Duodenal mucosa (tissue), 2 donors: ENCODE measurements at regions not wholly inside any gene's neighbourhood (a gene's known extent, or its start where the extent isn't known, plus 50 kb on each side); places are given as distances from the start of the nearest gene placed in this dataset.
A peak's percentile ranks its signal among the peaks of the same experiment; 100 is the strongest.

ENCODE experiments used
- H3K27ac ChIP-seq: one replicate; pipeline ENCODE4 v1.7.0; 2013; ENCODE audit warnings: low read depth, low read length
- H3K27me3 ChIP-seq, 2 donors: one replicate each; pipeline ENCODE4 v1.7.0; 2013; ENCODE audit warnings: low read length in 2 of 2, control low read depth in 1 of 2; ENCODE audit not compliant: insufficient read depth in 2 of 2, control insufficient read depth in 1 of 2
- H3K36me3 ChIP-seq, 2 donors: one replicate each; pipeline ENCODE4 v1.7.0; 2013; ENCODE audit warnings: low read length in 2 of 2, control low read depth in 1 of 2; ENCODE audit not compliant: insufficient read depth in 2 of 2, control insufficient read depth in 1 of 2
- H3K4me1 ChIP-seq, 2 donors: one replicate each; pipeline ENCODE4 v1.7.0; 2013; ENCODE audit warnings: low read length in 2 of 2, control low read depth in 1 of 2; ENCODE audit not compliant: insufficient read depth in 2 of 2, control insufficient read depth in 1 of 2
- H3K4me3 ChIP-seq, 2 donors: one replicate each; pipeline ENCODE4 v1.7.0; 2013; ENCODE audit warnings: low read length in 2 of 2, low read depth in 1 of 2
- H3K9ac ChIP-seq, 2 donors: one replicate each; pipeline ENCODE4 v1.7.0; 2013; ENCODE audit warnings: low read length in 2 of 2, low read depth in 1 of 2
- H3K9me3 ChIP-seq, 2 donors: one replicate each; pipeline ENCODE4 v1.7.0; 2013; ENCODE audit warnings: low read length in 2 of 2, control low read depth in 1 of 2; ENCODE audit not compliant: control insufficient read depth in 1 of 2

DNA sequence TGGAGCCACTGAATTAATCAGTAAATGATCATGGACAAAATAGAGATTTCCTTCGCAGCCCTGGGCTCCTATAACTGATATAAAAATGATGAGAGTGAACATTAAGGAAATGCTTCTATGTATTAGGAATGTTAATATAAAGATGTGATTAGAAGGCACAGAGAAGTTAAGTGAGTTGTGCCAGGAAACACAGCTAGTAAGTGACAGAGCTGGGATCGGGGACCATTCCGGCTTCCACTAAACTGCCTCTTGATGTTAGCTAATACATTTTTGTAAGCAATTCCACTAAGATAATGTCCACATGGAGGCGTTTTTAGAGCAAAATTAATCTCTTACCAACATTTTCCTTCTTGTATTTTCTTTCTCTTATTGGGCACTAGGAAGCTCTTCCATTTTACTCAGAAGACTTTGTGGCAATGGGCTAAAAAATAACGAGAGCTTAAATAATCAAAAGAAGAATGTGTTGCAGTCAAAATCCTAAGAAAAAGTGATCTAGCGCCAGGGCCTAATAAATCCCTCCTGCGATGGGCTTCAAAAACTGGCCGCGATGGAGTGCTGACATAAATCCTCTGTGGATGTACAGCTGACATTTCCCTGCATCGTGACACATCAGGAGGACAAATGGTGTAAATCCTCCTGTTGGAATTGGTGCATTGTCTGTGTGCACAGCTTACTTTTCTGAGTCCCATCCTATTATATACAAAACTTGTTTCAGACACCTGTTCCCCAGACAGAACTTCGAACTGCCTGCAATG lies 326.1 kb upstream of the MAF start:
- Histone ChIP-seq H3K36me3 (no peaks in the 10 kb centered on the region), H3K27ac (no peak overlapping the region), H3K4me3 (no peak overlapping the region), H3K27me3 (no peaks in the 10 kb centered on the region), H3K9me3 (no peaks in the 10 kb centered on the region), H3K9ac (no peak overlapping the region), H3K4me1 (peaks cover 4 to 5% of the 10 kb centered on the region in 2 donors)

DNA sequence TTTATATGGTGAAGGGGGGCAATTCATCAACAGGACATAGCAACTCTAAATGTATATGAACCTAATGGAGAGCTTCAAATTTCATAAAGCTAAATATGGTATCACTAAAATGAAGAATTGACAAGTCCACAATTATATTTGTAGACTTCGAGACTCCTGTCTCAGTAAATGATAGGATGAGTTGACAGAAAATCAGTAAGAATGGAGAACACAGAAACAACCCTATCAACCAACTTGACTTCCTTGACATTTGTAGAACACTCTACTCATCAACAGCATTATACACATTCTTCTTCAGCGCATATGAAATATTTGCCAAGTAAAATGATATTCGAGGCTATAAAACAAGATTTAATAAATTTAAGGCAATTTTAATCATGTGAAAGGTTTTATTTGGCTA lies 322.9 kb upstream of the MAF start:
- no peaks in the 10 kb centered on the region for H3K27me3 ChIP-seq
- H3K27ac ChIP-seq = no peak overlapping the region
- no peaks in the 10 kb centered on the region for H3K36me3 ChIP-seq
- no peak overlapping the region for H3K4me3 ChIP-seq
- H3K9me3 ChIP-seq = no peaks in the 10 kb centered on the region
- H3K4me1 ChIP-seq = peaks cover 4 to 10% of the 10 kb centered on the region in 2 donors
- no peak overlapping the region for H3K9ac ChIP-seq

DNA sequence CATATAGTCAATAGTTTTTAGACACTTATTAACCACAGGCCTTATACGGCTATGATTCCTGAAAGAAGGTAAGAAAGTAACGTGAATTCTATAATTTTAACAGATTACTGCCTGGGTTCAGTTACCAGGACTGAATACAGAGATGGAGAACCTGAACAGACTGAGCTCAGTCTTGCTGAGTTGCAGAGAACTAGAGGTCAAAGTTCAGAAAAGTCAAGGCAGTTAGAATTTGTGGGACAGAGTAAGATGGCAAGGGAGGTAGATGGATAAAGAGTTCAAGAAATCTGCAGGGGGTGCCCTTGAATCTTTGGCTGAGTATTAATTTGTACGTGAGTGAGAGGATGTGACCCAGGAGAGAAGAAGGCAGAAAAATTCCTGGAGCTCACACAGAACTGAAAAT lies 320.1 kb upstream of the MAF start:
- Histone ChIP-seq H3K27ac (no peak overlapping the region), H3K4me1 (peaks cover 2 to 10% of the 10 kb centered on the region in 2 donors), H3K9ac (no peak overlapping the region), H3K9me3 (no peaks in the 10 kb centered on the region), H3K36me3 (no peaks in the 10 kb centered on the region), H3K27me3 (no peaks in the 10 kb centered on the region), H3K4me3 (no peak overlapping the region)

- Histone ChIP-seq H3K4me3 (no peak overlapping the region), H3K27ac (no peak overlapping the region), H3K9me3 (no peaks in the 10 kb centered on the region), H3K9ac (no peak overlapping the region), H3K27me3 (no peaks in the 10 kb centered on the region), H3K36me3 (no peaks in the 10 kb centered on the region), H3K4me1 (peaks cover 11 to 25% of the 10 kb centered on the region in 2 donors)
Measured at GRCh38 chr16:79918916-79919315, 318.4 kb upstream of the MAF start.

DNA sequence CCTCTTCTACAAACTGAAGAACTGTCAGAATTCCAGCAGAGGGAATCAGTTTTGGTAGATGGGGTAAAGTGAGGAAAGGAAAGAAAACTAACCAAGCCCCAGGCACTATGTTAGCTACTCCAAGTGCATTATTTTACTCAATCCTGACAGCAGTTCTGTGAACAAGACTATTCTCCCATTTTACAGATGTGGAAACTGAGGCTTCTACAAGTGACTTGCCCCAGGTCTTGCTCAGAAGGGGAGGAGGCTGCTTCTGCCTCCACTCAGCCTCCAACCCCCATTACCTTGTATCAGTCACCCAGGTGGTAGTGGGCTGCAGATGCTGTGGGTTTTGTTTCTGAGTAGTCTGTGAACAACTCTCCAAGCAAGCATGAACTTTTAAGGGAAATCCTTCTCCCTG lies 315.2 kb upstream of the MAF start:
- peaks cover 11 to 25% of the 10 kb centered on the region in 2 donors for H3K4me1 ChIP-seq
- H3K9ac ChIP-seq = no peak overlapping the region
- H3K4me3 ChIP-seq = no peak overlapping the region
- no peak overlapping the region for H3K27ac ChIP-seq
- no peaks in the 10 kb centered on the region for H3K9me3 ChIP-seq
- no peaks in the 10 kb centered on the region for H3K27me3 ChIP-seq
- H3K36me3 ChIP-seq = no peaks in the 10 kb centered on the region

GRCh38 chr16:79914961-79915720 lies 314.6 kb upstream of the MAF start:
- Histone ChIP-seq H3K27ac (no peak overlapping the region), H3K36me3 (no peaks in the 10 kb centered on the region), H3K4me1 (peaks cover 11 to 25% of the 10 kb centered on the region in 2 donors), H3K27me3 (no peaks in the 10 kb centered on the region), H3K4me3 (peak overlapping the region in 1 of 2 donors; percentile 4), H3K9me3 (no peaks in the 10 kb centered on the region), H3K9ac (no peak overlapping the region)

GRCh38 chr16:79912592-79913310 lies 312.2 kb upstream of the MAF start:
- Histone ChIP-seq H3K4me1 (peaks cover 11 to 17% of the 10 kb centered on the region in 2 donors), H3K36me3 (no peaks in the 10 kb centered on the region), H3K9ac (no peak overlapping the region), H3K4me3 (no peak overlapping the region), H3K27ac (no peak overlapping the region), H3K27me3 (no peaks in the 10 kb centered on the region), H3K9me3 (no peaks in the 10 kb centered on the region)

DNA sequence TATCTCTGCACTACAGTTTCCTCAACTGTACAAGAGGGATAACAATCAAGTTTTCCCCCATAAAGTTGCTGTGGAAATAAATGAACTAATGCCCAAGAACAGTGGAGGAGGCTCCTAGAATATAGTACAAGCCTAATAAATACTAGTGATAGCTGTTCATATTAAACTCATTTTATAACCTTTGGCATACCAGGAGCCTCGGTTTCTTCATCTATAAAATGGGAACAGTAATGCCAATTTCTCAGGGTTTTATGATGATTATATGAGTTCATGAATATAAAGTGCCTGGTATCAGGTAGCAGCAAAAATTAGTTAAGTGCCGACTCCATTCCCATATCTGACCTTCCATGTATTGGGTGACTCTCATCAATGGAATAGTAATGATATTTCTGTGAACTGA lies 311.1 kb upstream of the MAF start:
- Histone ChIP-seq H3K9me3 (no peaks in the 10 kb centered on the region), H3K9ac (no peak overlapping the region), H3K36me3 (no peaks in the 10 kb centered on the region), H3K27me3 (no peaks in the 10 kb centered on the region), H3K4me3 (no peak overlapping the region), H3K4me1 (peaks cover 11 to 17% of the 10 kb centered on the region in 2 donors), H3K27ac (no peak overlapping the region)

- Histone ChIP-seq H3K4me1 (peaks cover under 1 to 6% of the 10 kb centered on the region in 2 donors), H3K27me3 (no peaks in the 10 kb centered on the region), H3K9me3 (no peaks in the 10 kb centered on the region), H3K4me3 (no peak overlapping the region), H3K9ac (no peak overlapping the region), H3K36me3 (no peaks in the 10 kb centered on the region), H3K27ac (no peak overlapping the region)
Measured at GRCh38 chr16:79909571-79909970, 309.0 kb upstream of the MAF start.

DNA sequence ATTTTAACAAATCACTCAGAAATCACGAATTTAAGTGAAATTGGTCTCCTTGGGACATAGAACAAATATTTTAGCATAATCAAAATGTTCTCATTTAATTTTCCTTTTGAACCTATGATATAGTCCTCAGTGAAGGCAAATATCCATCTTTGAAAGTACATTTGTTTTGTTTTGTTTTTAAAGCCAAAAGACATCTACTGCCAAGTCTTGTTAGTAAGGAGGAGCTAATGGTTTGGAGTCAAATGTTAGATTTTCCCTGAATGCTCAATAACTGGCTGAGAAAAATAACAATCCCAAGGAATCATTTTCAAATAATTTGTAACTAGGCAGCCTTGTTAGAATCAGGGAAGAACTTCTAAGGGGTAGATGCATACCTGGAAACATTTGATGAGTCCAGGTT lies 302.9 kb upstream of the MAF start:
- Histone ChIP-seq H3K27me3 (no peaks in the 10 kb centered on the region), H3K27ac (no peak overlapping the region), H3K36me3 (no peaks in the 10 kb centered on the region), H3K4me3 (no peak overlapping the region), H3K9me3 (no peaks in the 10 kb centered on the region), H3K9ac (no peak overlapping the region), H3K4me1 (peaks cover 17 to 19% of the 10 kb centered on the region in 2 donors)
